Endothelial cell of umbilical vein (primary cell): ENCODE measurements at regions not wholly inside any gene's neighbourhood (a gene's known extent, or its start where the extent isn't known, plus 50 kb on each side); places are given as distances from the start of the nearest gene placed in this dataset.

Experiments used
- EZH2 ChIP-seq: IDR thresholded peaks from 2 replicates; pipeline ENCODE4 v1.6.1; 2012; ENCODE audit warnings: borderline replicate concordance, low read depth, mild to moderate bottlenecking, moderate library complexity, low read length, inconsistent platforms; ENCODE audit not compliant: severe bottlenecking
- JUN ChIP-seq: IDR thresholded peaks from 2 replicates; pipeline ENCODE4 v1.6.1; 2011; ENCODE audit warnings: borderline replicate concordance, low read depth; ENCODE audit not compliant: insufficient read length, insufficient read depth
- MAX ChIP-seq: IDR thresholded peaks from 2 replicates; pipeline ENCODE4 v1.6.1; 2011; ENCODE audit not compliant: insufficient read depth, insufficient read length
- POLR2A ChIP-seq: IDR thresholded peaks from 2 replicates; pipeline ENCODE4 v1.6.1; 2012; ENCODE audit warnings: low read depth, mild to moderate bottlenecking, control low read depth, low read length
- POLR2AphosphoS5 ChIP-seq: IDR thresholded peaks from 2 replicates; pipeline ENCODE4 v1.6.1; 2012; ENCODE audit warnings: low read depth, mild to moderate bottlenecking, control low read depth, low read length, moderate library complexity; ENCODE audit not compliant: insufficient read depth
- TF ChIP-seq, protein P1 (sequence below), 2 donors: IDR thresholded peaks; 1 replicate in 1 of 2; 2 replicates in 1 of 2; pipeline ENCODE4 v1.5.1; 2011; ENCODE audit warnings: low read length in 2 of 2, mild to moderate bottlenecking in 2 of 2, moderate library complexity in 2 of 2, control low read depth in 1 of 2, inconsistent platforms in 1 of 2, low read depth in 1 of 2; ENCODE audit not compliant: insufficient read depth in 1 of 2; ENCODE audit errors: extremely low read depth in 1 of 2

- TF ChIP-seq POLR2A = no peak
- no peak for TF ChIP-seq EZH2
- TF ChIP-seq, protein P1, sequence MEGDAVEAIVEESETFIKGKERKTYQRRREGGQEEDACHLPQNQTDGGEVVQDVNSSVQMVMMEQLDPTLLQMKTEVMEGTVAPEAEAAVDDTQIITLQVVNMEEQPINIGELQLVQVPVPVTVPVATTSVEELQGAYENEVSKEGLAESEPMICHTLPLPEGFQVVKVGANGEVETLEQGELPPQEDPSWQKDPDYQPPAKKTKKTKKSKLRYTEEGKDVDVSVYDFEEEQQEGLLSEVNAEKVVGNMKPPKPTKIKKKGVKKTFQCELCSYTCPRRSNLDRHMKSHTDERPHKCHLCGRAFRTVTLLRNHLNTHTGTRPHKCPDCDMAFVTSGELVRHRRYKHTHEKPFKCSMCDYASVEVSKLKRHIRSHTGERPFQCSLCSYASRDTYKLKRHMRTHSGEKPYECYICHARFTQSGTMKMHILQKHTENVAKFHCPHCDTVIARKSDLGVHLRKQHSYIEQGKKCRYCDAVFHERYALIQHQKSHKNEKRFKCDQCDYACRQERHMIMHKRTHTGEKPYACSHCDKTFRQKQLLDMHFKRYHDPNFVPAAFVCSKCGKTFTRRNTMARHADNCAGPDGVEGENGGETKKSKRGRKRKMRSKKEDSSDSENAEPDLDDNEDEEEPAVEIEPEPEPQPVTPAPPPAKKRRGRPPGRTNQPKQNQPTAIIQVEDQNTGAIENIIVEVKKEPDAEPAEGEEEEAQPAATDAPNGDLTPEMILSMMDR (IDR thresholded peaks at IDR 0.05; ENCODE audit: extremely low read depth in 1 of 2, insufficient read depth in 1 of 2, low read depth in 1 of 2, low read length in 2 of 2) = no peak
- no peak for TF ChIP-seq MAX
- TF ChIP-seq POLR2AphosphoS5 = no peak
- TF ChIP-seq JUN = no peak
These were observed 431.9 kb upstream of the CDH4 start for GRCh38 chr20:60820149-60820548.
